Neural crest cell (in vitro differentiated cells): ENCODE measurements at regions not wholly inside any gene's neighbourhood (a gene's known extent, or its start where the extent isn't known, plus 50 kb on each side); places are given as distances from the start of the nearest gene placed in this dataset.

Source experiments
- DNase-seq: peaks from one replicate; pipeline ENCODE4 v3.0.0; 2021; ENCODE audit warnings: low read depth, mixed read lengths, low spot score
- H3K27ac Mint-ChIP-seq: one replicate; pipeline ENCODE4 v1.8.0; 2021; ENCODE audit warnings: mild to moderate bottlenecking, mixed read lengths; ENCODE audit not compliant: unreplicated experiment
- H3K27me3 Mint-ChIP-seq: 2 replicates; pipeline ENCODE4 v1.8.0; 2021; ENCODE audit warnings: low read depth, mild to moderate bottlenecking, mixed read lengths
- H3K36me3 Mint-ChIP-seq: 2 replicates; pipeline ENCODE4 v1.8.0; 2021; ENCODE audit warnings: low read depth, mild to moderate bottlenecking, mixed read lengths
- H3K4me1 Mint-ChIP-seq: 2 replicates; pipeline ENCODE4 v1.8.0; 2021; ENCODE audit warnings: mixed read lengths
- H3K4me3 Mint-ChIP-seq: one replicate; pipeline ENCODE4 v1.8.0; 2021; ENCODE audit warnings: mild to moderate bottlenecking, mixed read lengths
- H3K9me3 Mint-ChIP-seq: 2 replicates; pipeline ENCODE4 v1.8.0; 2021; ENCODE audit warnings: mixed read lengths
- TF ChIP-seq, protein P1 (sequence below): fragments of 200-600 bp; sonication (generic); conservative IDR thresholded peaks from 2 replicates; pipeline ENCODE4 v1.5.0; 2021; ENCODE audit warnings: antibody characterized with exemption, mild to moderate bottlenecking

GRCh38 chr10:3395458-3395861 is 222.9 kb upstream of the PITRM1 start:
- Mint-ChIP-seq H3K27me3 (no peaks in the 10 kb centered on the region), H3K36me3 (no peaks in the 10 kb centered on the region), H3K27ac (no peak overlapping the region), H3K4me3 (no peak overlapping the region), H3K4me1 (peaks cover 52% of the 10 kb centered on the region), H3K9me3 (peaks cover 2% of the 10 kb centered on the region)
- no peak for DNase-seq
- TF ChIP-seq, protein P1, sequence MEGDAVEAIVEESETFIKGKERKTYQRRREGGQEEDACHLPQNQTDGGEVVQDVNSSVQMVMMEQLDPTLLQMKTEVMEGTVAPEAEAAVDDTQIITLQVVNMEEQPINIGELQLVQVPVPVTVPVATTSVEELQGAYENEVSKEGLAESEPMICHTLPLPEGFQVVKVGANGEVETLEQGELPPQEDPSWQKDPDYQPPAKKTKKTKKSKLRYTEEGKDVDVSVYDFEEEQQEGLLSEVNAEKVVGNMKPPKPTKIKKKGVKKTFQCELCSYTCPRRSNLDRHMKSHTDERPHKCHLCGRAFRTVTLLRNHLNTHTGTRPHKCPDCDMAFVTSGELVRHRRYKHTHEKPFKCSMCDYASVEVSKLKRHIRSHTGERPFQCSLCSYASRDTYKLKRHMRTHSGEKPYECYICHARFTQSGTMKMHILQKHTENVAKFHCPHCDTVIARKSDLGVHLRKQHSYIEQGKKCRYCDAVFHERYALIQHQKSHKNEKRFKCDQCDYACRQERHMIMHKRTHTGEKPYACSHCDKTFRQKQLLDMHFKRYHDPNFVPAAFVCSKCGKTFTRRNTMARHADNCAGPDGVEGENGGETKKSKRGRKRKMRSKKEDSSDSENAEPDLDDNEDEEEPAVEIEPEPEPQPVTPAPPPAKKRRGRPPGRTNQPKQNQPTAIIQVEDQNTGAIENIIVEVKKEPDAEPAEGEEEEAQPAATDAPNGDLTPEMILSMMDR = no peak

DNA sequence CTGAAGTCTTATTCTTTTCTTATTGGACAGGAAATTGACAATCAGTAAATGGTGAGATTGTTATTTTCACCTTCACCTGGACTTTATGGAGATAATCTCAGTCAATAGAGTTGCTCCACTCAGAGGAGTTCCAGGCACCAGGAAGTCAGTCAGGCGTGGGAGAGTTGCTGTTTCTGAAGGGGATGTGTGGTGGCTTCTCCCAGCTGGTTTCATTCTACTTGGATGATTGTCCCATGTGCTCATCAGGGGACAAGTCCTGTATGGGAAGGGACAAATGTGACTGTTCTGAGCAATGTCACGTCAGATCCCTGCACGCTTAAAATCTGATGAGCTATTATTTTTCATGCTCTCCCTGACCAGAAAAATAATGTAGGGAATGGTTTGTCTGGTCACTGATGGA is 222.5 kb upstream of the PITRM1 start:
- no peaks in the 10 kb centered on the region for H3K36me3 Mint-ChIP-seq
- no peak overlapping the region for H3K27ac Mint-ChIP-seq
- peaks cover 50% of the 10 kb centered on the region for H3K4me1 Mint-ChIP-seq
- H3K9me3 Mint-ChIP-seq = peaks cover 2% of the 10 kb centered on the region
- TF ChIP-seq, protein P1 = no peak
- H3K27me3 Mint-ChIP-seq = no peaks in the 10 kb centered on the region
- DNase-seq = no peak
- no peak overlapping the region for H3K4me3 Mint-ChIP-seq

DNA sequence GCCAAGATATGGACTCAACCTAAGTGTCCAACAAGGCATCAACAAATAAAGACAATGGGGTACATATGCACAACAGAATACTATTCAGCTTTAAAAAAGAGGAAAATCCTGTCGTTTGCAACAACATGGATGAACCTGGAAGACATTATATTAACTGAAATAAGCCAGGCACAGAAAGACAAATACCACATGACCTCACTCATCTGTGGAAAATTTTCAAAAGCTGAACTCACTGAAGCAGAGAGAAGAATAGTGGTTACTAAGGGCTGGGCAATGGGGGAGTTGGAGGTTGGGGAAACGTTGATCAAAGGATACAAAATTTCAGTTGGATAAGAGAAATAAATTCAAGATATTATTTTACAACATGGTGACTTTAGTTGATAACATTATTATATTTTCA is 221.4 kb upstream of the PITRM1 start:
- Mint-ChIP-seq H3K4me1 (peaks cover 50% of the 10 kb centered on the region), H3K4me3 (no peak overlapping the region), H3K36me3 (no peaks in the 10 kb centered on the region), H3K9me3 (peaks cover 2% of the 10 kb centered on the region), H3K27ac (no peak overlapping the region), H3K27me3 (no peaks in the 10 kb centered on the region)
- TF ChIP-seq, protein P1 = no peak
- no peak for DNase-seq

DNA sequence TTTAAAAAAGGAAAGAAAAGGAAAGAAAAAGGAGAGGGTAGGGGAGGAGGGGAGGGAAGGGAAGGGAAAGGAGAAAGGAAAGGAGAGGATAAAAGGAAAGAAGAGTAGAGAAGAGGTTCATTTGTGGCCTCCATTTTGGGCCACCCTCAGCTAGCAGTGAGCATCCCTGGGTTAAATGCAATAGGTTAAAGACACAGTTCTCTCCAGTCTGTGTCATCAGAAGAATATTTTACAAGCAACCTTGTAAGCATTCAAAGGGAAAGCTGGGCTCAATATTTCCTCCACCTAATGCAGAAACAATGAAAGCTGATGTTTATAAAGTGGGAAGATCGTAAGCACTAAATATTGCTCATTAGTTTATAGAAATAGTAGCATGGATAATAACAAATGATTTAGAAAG is 219.1 kb upstream of the PITRM1 start:
- TF ChIP-seq, protein P1 = no peak
- Mint-ChIP-seq H3K9me3 (peaks cover 2% of the 10 kb centered on the region), H3K36me3 (no peaks in the 10 kb centered on the region), H3K27ac (no peak overlapping the region), H3K4me3 (no peak overlapping the region), H3K4me1 (peaks cover 36% of the 10 kb centered on the region), H3K27me3 (no peaks in the 10 kb centered on the region)
- no peak for DNase-seq

DNA sequence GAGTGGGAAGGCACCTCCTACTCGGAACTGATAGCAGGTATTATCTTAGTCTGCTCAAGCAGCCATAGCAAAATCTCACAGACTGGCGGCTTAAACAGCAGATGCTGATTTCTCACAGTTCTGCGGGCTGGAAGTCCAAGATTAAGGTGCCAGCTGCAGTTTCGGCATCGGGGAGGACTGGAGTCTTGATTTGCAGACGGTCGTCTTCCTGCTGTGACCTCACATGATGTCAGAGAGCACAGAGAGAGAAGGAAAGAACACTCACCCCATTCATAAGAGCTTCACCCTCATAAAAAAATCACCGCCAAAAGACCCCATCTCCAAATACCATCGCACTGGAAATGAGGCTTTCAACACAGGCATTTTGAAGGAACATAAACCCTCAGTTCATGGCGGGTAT is 216.5 kb upstream of the PITRM1 start:
- H3K27me3 Mint-ChIP-seq = no peaks in the 10 kb centered on the region
- peaks cover 5% of the 10 kb centered on the region for H3K9me3 Mint-ChIP-seq
- TF ChIP-seq, protein P1 = no peak
- H3K4me3 Mint-ChIP-seq = peak overlapping the region; percentile 6
- DNase-seq = no peak
- H3K36me3 Mint-ChIP-seq = peaks cover 4% of the 10 kb centered on the region
- H3K4me1 Mint-ChIP-seq = peaks cover 24% of the 10 kb centered on the region
- peak overlapping the region; percentile 47 for H3K27ac Mint-ChIP-seq

GRCh38 chr10:3385487-3385886 is 212.9 kb upstream of the PITRM1 start:
- TF ChIP-seq, protein P1 = no peak
- Mint-ChIP-seq H3K27ac (no peak overlapping the region), H3K4me3 (no peak overlapping the region), H3K4me1 (peaks cover 16% of the 10 kb centered on the region), H3K36me3 (peaks cover 4% of the 10 kb centered on the region), H3K9me3 (peaks cover 5% of the 10 kb centered on the region), H3K27me3 (no peaks in the 10 kb centered on the region)
- DNase-seq = no peak
